ENCODE measurements at regions not wholly inside any gene's neighbourhood (a gene's known extent, or its start where the extent isn't known, plus 50 kb on each side); places are given as distances from the start of the nearest gene placed in this dataset.
A peak's percentile ranks its signal among the peaks of the same experiment; 100 is the strongest.
"Not testable (repeated sequence)": the region's sequence is repeated elsewhere in the genome, so short reads cannot be mapped to it uniquely, and the experiment has no call there.

DNA sequence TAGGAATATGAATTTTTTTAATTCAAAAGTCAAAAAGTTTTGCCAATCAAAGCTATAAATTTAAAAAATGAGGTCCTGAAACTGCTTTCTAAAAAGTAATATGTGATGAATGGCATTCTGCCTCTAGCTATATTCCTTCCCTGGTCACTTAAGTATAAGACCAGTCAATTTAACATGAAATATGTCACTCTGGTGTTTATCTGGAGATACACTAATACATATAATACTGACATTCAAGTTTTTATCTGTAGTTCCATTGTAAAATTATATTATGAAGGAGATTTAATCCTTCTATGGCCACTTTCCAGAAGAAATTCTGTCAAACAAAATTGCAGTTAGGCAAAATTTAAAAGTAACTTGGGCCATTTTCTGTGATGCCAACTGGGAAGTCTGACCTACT lies 236.8 kb downstream of the CNTN3 start:
- Histone ChIP-seq H3K4me3 (ENCODE audit: low read depth, low read length) (no peak overlapping the region), H2BK5ac (ENCODE audit: low read depth, low read length, poor library complexity) (no peak overlapping the region), H2BK120ac (ENCODE audit: insufficient read depth, low read length, poor library complexity) (no peak overlapping the region), H3K9me3 (ENCODE audit: insufficient read depth, low read depth, low read length) (no peaks in the 10 kb centered on the region), H3K27me3 (ENCODE audit: insufficient read depth, low read length) (no peaks in the 10 kb centered on the region), H3K23ac (ENCODE audit: low read length) (no peak overlapping the region), H3K27ac (ENCODE audit: low read depth, low read length) (no peak overlapping the region), H3K4ac (ENCODE audit: low read depth, low read length) (no peak overlapping the region), H3K14ac (ENCODE audit: low read length) (no peak overlapping the region), H3K4me1 (ENCODE audit: control insufficient read depth in 1 of 2, insufficient read depth in 2 of 2, low read length in 2 of 2) (no peaks in the 10 kb centered on the region), H4K91ac (ENCODE audit: low read depth, low read length) (no peak overlapping the region), H2AFZ (ENCODE audit: insufficient read depth, low read length, poor library complexity) (no peak overlapping the region), H3K79me2 (ENCODE audit: control insufficient read depth, insufficient read depth, low read length, poor library complexity) (no peaks in the 10 kb centered on the region), H4K12ac (ENCODE audit: low read depth, low read length) (no peak overlapping the region), H2BK12ac (ENCODE audit: low read length) (no peak overlapping the region), H3K4me2 (ENCODE audit: low read length) (no peak overlapping the region), H3K18ac (ENCODE audit: low read length) (no peak overlapping the region), H3K9ac (ENCODE audit: low read length) (no peak overlapping the region), H3K36me3 (ENCODE audit: control insufficient read depth in 1 of 2, insufficient read depth in 2 of 2, low read length in 2 of 2) (no peaks in the 10 kb centered on the region), H2AK5ac (ENCODE audit: low read length) (no peak overlapping the region), H4K8ac (ENCODE audit: low read depth, low read length) (no peak overlapping the region), H3K79me1 (ENCODE audit: low read length) (no peaks in the 10 kb centered on the region)
- DNase-seq = no peak

GRCh38 chr3:74376323-74376722 lies 238.1 kb downstream of the CNTN3 start:
- not testable (repeated sequence) for H3K18ac ChIP-seq (ENCODE audit: low read length); H3K79me2 ChIP-seq (ENCODE audit: control insufficient read depth, insufficient read depth, low read length, poor library complexity); H3K36me3 ChIP-seq (ENCODE audit: control insufficient read depth in 1 of 2, insufficient read depth in 2 of 2, low read length in 2 of 2); H2BK5ac ChIP-seq (ENCODE audit: low read depth, low read length, poor library complexity); H4K91ac ChIP-seq (ENCODE audit: low read depth, low read length); H2BK120ac ChIP-seq (ENCODE audit: insufficient read depth, low read length, poor library complexity); H3K27me3 ChIP-seq (ENCODE audit: insufficient read depth, low read length); H2AFZ ChIP-seq (ENCODE audit: insufficient read depth, low read length, poor library complexity); H3K14ac ChIP-seq (ENCODE audit: low read length); H3K9ac ChIP-seq (ENCODE audit: low read length); H4K8ac ChIP-seq (ENCODE audit: low read depth, low read length); H3K23ac ChIP-seq (ENCODE audit: low read length); H2AK5ac ChIP-seq (ENCODE audit: low read length); H3K4me3 ChIP-seq (ENCODE audit: low read depth, low read length); H4K12ac ChIP-seq (ENCODE audit: low read depth, low read length); H3K27ac ChIP-seq (ENCODE audit: low read depth, low read length); H3K4ac ChIP-seq (ENCODE audit: low read depth, low read length); H3K9me3 ChIP-seq (ENCODE audit: insufficient read depth, low read depth, low read length); H3K4me1 ChIP-seq (ENCODE audit: control insufficient read depth in 1 of 2, insufficient read depth in 2 of 2, low read length in 2 of 2); H3K79me1 ChIP-seq (ENCODE audit: low read length); H3K4me2 ChIP-seq (ENCODE audit: low read length); H2BK12ac ChIP-seq (ENCODE audit: low read length)
- peak in 1 of 2 donors; percentile 16 for DNase-seq
- no CpG with 5 or more reads among the region's 2 CpGs for WGBS (ENCODE audit: extremely low coverage, insufficient coverage, insufficient read length)

DNA sequence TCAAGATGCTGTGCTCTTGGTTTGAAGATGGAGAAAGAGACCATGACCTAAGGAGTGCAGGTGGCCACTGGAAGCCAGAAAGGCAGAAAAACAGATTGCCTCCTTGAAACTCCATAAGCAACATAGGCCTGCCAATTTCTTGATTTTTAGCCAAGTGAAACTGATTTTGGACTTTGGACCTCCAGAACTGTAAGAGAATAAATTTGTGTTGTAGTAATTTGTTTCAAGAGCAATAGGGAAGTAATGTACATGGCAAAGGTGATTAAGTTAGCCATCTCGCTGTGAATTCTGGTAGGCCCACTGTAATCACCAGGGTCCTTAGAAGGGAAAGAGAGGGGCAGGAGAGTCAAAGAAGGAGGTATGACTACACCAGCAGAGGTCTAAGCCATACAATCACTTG lies 238.8 kb downstream of the CNTN3 start:
- H2BK5ac ChIP-seq (ENCODE audit: low read depth, low read length, poor library complexity) = no peak overlapping the region
- H3K4me1 ChIP-seq (ENCODE audit: control insufficient read depth in 1 of 2, insufficient read depth in 2 of 2, low read length in 2 of 2) = no peaks in the 10 kb centered on the region
- H3K79me2 ChIP-seq (ENCODE audit: control insufficient read depth, insufficient read depth, low read length, poor library complexity) = no peaks in the 10 kb centered on the region
- DNase-seq = no peak
- no peak overlapping the region for H3K14ac ChIP-seq (ENCODE audit: low read length)
- no peak overlapping the region for H3K4ac ChIP-seq (ENCODE audit: low read depth, low read length)
- H3K9me3 ChIP-seq (ENCODE audit: insufficient read depth, low read depth, low read length) = no peaks in the 10 kb centered on the region
- no peak overlapping the region for H3K4me2 ChIP-seq (ENCODE audit: low read length)
- no peaks in the 10 kb centered on the region for H3K79me1 ChIP-seq (ENCODE audit: low read length)
- H3K27me3 ChIP-seq (ENCODE audit: insufficient read depth, low read length) = no peaks in the 10 kb centered on the region
- H3K9ac ChIP-seq (ENCODE audit: low read length) = no peak overlapping the region
- no peak overlapping the region for H3K27ac ChIP-seq (ENCODE audit: low read depth, low read length)
- no peak overlapping the region for H2AK5ac ChIP-seq (ENCODE audit: low read length)
- no peak overlapping the region for H4K91ac ChIP-seq (ENCODE audit: low read depth, low read length)
- H2AFZ ChIP-seq (ENCODE audit: insufficient read depth, low read length, poor library complexity) = no peak overlapping the region
- no peak overlapping the region for H2BK120ac ChIP-seq (ENCODE audit: insufficient read depth, low read length, poor library complexity)
- no peaks in the 10 kb centered on the region for H3K36me3 ChIP-seq (ENCODE audit: control insufficient read depth in 1 of 2, insufficient read depth in 2 of 2, low read length in 2 of 2)
- H2BK12ac ChIP-seq (ENCODE audit: low read length) = no peak overlapping the region
- no peak overlapping the region for H3K18ac ChIP-seq (ENCODE audit: low read length)
- H3K23ac ChIP-seq (ENCODE audit: low read length) = no peak overlapping the region
- no CpG with 5 or more reads among the region's 1 CpG for WGBS (ENCODE audit: extremely low coverage, insufficient coverage, insufficient read length)
- H4K8ac ChIP-seq (ENCODE audit: low read depth, low read length) = no peak overlapping the region
- H3K4me3 ChIP-seq (ENCODE audit: low read depth, low read length) = no peak overlapping the region
- no peak overlapping the region for H4K12ac ChIP-seq (ENCODE audit: low read depth, low read length)

DNA sequence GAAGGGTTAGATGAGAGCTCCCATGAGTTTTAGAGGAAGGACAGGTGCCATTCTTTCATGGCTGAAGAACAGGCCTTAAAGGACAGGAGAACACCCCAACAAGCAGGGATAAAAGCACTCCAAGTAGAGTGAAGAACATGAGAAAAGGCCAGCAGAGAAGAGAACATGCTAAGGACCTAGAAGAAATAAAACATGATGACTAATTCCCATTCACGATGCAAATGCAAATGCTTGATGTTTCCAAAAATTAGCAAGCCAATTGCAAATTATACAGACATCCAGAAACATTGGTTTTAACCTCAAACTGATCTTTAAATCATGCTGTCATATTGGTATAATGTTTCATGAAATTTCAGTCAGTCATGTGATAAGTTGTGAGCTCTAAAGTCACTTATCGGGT lies 241.7 kb downstream of the CNTN3 start:
- H4K91ac ChIP-seq (ENCODE audit: low read depth, low read length) = no peak overlapping the region
- WGBS (ENCODE audit: extremely low coverage, insufficient coverage, insufficient read length) = no CpG with 5 or more reads among the region's 2 CpGs
- H3K9ac ChIP-seq (ENCODE audit: low read length) = no peak overlapping the region
- no peaks in the 10 kb centered on the region for H3K27me3 ChIP-seq (ENCODE audit: insufficient read depth, low read length)
- no peak overlapping the region for H3K4ac ChIP-seq (ENCODE audit: low read depth, low read length)
- no peaks in the 10 kb centered on the region for H3K36me3 ChIP-seq (ENCODE audit: control insufficient read depth in 1 of 2, insufficient read depth in 2 of 2, low read length in 2 of 2)
- no peak overlapping the region for H2AK5ac ChIP-seq (ENCODE audit: low read length)
- no peak overlapping the region for H2BK5ac ChIP-seq (ENCODE audit: low read depth, low read length, poor library complexity)
- no peak overlapping the region for H3K23ac ChIP-seq (ENCODE audit: low read length)
- no peak overlapping the region for H4K12ac ChIP-seq (ENCODE audit: low read depth, low read length)
- no peaks in the 10 kb centered on the region for H3K4me1 ChIP-seq (ENCODE audit: control insufficient read depth in 1 of 2, insufficient read depth in 2 of 2, low read length in 2 of 2)
- H3K9me3 ChIP-seq (ENCODE audit: insufficient read depth, low read depth, low read length) = no peaks in the 10 kb centered on the region
- no peak overlapping the region for H2AFZ ChIP-seq (ENCODE audit: insufficient read depth, low read length, poor library complexity)
- no peak overlapping the region for H2BK120ac ChIP-seq (ENCODE audit: insufficient read depth, low read length, poor library complexity)
- no peak overlapping the region for H3K4me3 ChIP-seq (ENCODE audit: low read depth, low read length)
- no peak overlapping the region for H4K8ac ChIP-seq (ENCODE audit: low read depth, low read length)
- H3K27ac ChIP-seq (ENCODE audit: low read depth, low read length) = no peak overlapping the region
- H2BK12ac ChIP-seq (ENCODE audit: low read length) = no peak overlapping the region
- no peaks in the 10 kb centered on the region for H3K79me1 ChIP-seq (ENCODE audit: low read length)
- no peaks in the 10 kb centered on the region for H3K79me2 ChIP-seq (ENCODE audit: control insufficient read depth, insufficient read depth, low read length, poor library complexity)
- H3K18ac ChIP-seq (ENCODE audit: low read length) = no peak overlapping the region
- H3K14ac ChIP-seq (ENCODE audit: low read length) = no peak overlapping the region
- no peak overlapping the region for H3K4me2 ChIP-seq (ENCODE audit: low read length)
- DNase-seq = no peak

GRCh38 chr3:74370342-74370741 lies 244.1 kb downstream of the CNTN3 start:
- H3K27ac ChIP-seq (ENCODE audit: low read depth, low read length) = no peak overlapping the region
- no peak overlapping the region for H2AK5ac ChIP-seq (ENCODE audit: low read length)
- DNase-seq = no peak
- no peak overlapping the region for H3K4ac ChIP-seq (ENCODE audit: low read depth, low read length)
- no peaks in the 10 kb centered on the region for H3K36me3 ChIP-seq (ENCODE audit: control insufficient read depth in 1 of 2, insufficient read depth in 2 of 2, low read length in 2 of 2)
- H3K27me3 ChIP-seq (ENCODE audit: insufficient read depth, low read length) = no peaks in the 10 kb centered on the region
- no peak overlapping the region for H3K23ac ChIP-seq (ENCODE audit: low read length)
- no peak overlapping the region for H2BK120ac ChIP-seq (ENCODE audit: insufficient read depth, low read length, poor library complexity)
- no peak overlapping the region for H3K18ac ChIP-seq (ENCODE audit: low read length)
- no CpG with 5 or more reads among the region's 2 CpGs for WGBS (ENCODE audit: extremely low coverage, insufficient coverage, insufficient read length)
- H3K79me1 ChIP-seq (ENCODE audit: low read length) = no peaks in the 10 kb centered on the region
- H4K8ac ChIP-seq (ENCODE audit: low read depth, low read length) = no peak overlapping the region
- no peak overlapping the region for H2BK12ac ChIP-seq (ENCODE audit: low read length)
- H3K9me3 ChIP-seq (ENCODE audit: insufficient read depth, low read depth, low read length) = no peaks in the 10 kb centered on the region
- no peak overlapping the region for H3K9ac ChIP-seq (ENCODE audit: low read length)
- no peak overlapping the region for H2AFZ ChIP-seq (ENCODE audit: insufficient read depth, low read length, poor library complexity)
- H3K79me2 ChIP-seq (ENCODE audit: control insufficient read depth, insufficient read depth, low read length, poor library complexity) = no peaks in the 10 kb centered on the region
- H2BK5ac ChIP-seq (ENCODE audit: low read depth, low read length, poor library complexity) = no peak overlapping the region
- H4K12ac ChIP-seq (ENCODE audit: low read depth, low read length) = no peak overlapping the region
- no peak overlapping the region for H3K14ac ChIP-seq (ENCODE audit: low read length)
- no peak overlapping the region for H4K91ac ChIP-seq (ENCODE audit: low read depth, low read length)
- H3K4me3 ChIP-seq (ENCODE audit: low read depth, low read length) = no peak overlapping the region
- no peaks in the 10 kb centered on the region for H3K4me1 ChIP-seq (ENCODE audit: control insufficient read depth in 1 of 2, insufficient read depth in 2 of 2, low read length in 2 of 2)
- H3K4me2 ChIP-seq (ENCODE audit: low read length) = no peak overlapping the region

All from trophoblast cell (in vitro differentiated cells and primary cell).